ENCODE measurements at regions not wholly inside any gene's neighbourhood (a gene's known extent, or its start where the extent isn't known, plus 50 kb on each side); places are given as distances from the start of the nearest gene placed in this dataset.

DNA sequence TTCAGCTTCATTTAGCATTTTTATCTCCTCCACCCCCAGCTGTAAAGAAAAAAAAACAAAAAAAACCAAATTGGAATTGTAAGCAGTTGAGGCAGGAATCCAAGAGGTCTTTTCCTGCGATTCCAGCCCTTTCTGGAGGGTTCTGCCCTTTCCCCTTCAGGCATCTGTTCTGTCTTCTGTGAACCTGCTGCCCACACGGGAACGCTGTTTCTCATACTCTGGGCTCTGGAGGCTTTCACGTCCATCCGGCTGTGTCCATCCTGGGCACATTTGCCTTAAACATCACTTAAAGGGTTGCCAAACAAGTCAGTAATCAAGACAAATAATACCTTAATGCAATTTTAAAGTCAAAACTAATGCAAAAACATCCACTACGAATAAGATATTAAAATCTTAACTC is 302.8 kb upstream of the PITRM1 start:
- TF ChIP-seq GATA2 (IDR thresholded peaks at IDR 0.05; ENCODE audit: low read depth, low read length) (no peak), GATA3 (IDR thresholded peaks at IDR 0.05; ENCODE audit: low read depth, low read length) (no peak)

DNA sequence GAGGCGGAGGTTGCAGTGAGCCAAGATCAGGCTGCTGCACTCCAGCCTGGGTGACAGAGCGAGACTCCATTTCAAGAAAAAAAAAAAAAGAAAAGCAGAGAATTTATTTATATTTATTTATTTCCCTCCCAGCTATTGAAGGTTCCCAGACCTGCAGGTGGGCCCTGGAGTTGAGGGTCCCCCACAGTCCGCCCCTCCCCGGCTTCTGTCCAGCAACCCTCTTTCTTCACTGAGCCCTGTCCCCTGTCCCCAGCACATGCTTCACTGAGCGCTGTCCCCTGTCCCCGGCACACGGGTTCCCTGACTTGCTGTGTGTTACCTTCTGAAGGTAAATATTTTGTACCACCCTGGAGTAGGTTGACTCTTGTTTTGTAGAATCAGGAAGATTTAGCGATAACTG is 301.7 kb upstream of the PITRM1 start:
- TF ChIP-seq GATA3 (IDR thresholded peaks at IDR 0.05; ENCODE audit: low read depth, low read length) (no peak), GATA2 (IDR thresholded peaks at IDR 0.05; ENCODE audit: low read depth, low read length) (no peak)

DNA sequence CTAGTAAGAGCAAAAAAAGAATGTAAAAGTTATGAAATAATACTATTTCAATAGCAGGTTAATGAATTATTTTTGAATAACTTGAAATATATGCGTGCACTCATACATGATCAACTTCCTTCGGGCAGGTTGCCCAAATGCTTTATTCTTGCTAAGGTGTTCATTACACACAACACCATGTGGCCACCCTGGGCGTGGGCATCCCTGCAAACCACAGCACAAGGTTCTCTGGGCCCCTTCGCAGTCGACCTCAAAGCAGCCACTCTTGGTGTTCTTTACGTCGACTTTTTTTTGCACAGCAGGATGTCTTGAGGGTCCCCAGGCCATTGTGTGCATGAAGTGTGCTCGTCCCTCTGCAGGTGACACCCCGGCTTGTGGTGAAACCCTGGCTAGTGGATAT is 300.7 kb upstream of the PITRM1 start:
- TF ChIP-seq GATA3 (IDR thresholded peaks at IDR 0.05; ENCODE audit: low read depth, low read length) (no peak), GATA2 (IDR thresholded peaks at IDR 0.05; ENCODE audit: low read depth, low read length) (no peak)

DNA sequence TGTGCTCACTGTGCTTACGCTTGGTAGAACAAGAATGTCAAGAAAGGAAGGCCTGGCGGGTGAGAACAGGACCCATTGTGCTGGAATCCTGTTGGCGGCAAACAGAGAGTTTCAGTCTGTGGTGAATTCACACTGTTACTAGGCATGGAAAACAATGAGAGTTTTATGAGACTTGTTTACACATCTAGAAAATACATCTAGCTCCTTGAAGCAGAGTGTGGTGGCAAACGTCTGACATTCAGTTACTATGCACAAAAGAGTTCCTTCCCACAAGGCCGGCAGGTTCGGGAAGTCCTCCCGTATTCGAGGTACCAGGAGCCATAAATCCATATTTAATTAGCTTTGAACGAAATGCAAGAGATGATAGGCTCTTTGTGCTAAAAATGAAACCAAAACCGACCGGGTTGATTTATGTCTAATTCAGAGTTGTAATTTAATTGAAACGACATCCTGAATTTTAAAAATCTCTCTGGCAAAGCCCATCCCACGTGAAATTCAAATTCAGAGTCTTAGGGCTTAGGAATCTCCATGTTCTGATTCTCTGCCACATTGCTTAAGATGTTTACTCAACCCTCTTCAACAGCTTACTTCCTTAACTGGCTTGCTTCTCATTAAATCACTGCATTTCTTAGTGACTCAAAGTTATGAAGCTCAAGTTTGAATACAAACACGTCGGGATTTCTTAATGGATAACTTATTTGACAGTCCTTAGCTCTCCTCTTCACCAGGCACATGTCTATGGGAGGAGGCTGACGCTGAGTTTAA is 299.9 kb upstream of the PITRM1 start:
- no peak for TF ChIP-seq GATA3 (IDR thresholded peaks at IDR 0.05; ENCODE audit: low read depth, low read length)

DNA sequence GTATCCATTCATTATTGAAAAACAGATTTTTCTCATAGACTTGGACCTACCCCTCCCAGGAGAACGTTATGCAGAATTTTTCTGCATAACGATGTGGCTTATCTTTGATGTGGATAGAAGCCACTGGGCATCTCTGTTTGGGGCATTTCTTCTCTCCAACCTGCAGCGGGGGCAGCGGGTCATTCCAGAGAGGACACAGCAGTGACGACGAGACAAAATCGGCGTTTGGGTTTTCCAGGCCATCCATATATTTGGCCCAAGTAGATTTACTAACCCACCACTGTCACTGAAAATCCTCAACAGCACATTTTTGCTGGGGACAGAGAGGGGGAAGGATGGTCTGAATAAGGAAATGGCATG is 299.3 kb upstream of the PITRM1 start:
- TF ChIP-seq GATA2 (IDR thresholded peaks at IDR 0.05; ENCODE audit: low read depth, low read length) (no peak), GATA3 (IDR thresholded peaks at IDR 0.05; ENCODE audit: low read depth, low read length) (no peak)

DNA sequence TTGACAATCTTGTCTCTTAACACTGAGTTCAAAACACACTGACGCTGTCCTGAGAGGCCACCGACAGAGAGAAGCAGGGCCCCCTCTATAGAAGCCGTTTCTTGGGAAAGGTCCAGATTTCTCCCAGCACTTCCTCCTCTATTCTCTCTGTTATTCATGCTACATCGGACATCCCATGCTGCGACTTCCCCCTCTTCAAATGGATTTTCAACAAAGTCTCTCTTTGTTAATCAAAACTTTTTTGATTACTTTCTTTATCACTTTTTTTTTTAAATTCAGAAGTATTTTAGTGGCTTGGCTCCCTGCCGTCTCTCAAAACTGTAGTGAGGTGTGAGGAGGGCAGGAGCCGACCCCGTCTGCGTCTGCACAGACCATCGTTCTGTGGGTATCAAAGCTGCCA is 298.9 kb upstream of the PITRM1 start:
- no peak for TF ChIP-seq GATA3 (IDR thresholded peaks at IDR 0.05; ENCODE audit: low read depth, low read length)
- TF ChIP-seq GATA2 (IDR thresholded peaks at IDR 0.05; ENCODE audit: low read depth, low read length) = no peak

DNA sequence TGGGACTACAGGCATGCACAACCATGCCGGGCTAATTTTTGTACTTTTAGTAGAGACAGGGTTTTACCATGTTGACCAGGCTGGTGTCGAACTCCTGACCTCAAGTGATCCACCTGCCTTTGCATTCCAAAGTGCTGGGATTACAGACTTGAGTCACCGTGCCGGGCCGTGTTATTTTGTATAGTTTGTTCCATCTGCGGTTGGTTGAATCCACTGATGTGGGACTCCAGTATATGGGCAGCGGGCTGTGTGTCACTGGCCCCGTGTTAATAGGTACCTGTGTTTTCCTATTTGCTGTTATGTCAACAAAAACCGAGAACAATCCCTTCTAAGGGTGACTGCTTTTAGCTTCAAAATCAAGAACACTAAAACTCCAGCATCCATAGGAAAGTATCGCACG is 297.6 kb upstream of the PITRM1 start:
- no peak for TF ChIP-seq GATA2 (IDR thresholded peaks at IDR 0.05; ENCODE audit: low read depth, low read length)
- TF ChIP-seq GATA3 (IDR thresholded peaks at IDR 0.05; ENCODE audit: low read depth, low read length) = no peak

DNA sequence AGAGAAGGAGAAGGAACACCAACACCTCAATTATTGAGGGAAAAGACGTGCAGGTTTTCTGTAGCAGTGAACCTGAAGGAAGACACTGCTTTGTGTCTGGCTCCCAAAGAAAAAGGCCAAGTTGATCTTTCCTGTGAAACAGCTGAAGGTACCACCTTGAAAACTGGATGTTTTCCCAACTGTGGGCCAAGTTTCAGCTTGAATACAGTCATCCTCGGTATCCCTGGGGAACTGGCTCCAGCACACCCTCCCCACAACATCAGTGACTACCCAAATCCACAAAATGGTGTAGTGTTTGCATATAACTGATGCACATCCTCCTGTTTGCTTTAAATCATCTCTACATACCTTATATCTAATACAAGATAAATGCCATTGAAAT is 297.0 kb upstream of the PITRM1 start:
- TF ChIP-seq GATA3 (IDR thresholded peaks at IDR 0.05; ENCODE audit: low read depth, low read length) (no peak), GATA2 (IDR thresholded peaks at IDR 0.05; ENCODE audit: low read depth, low read length) (no peak)

DNA sequence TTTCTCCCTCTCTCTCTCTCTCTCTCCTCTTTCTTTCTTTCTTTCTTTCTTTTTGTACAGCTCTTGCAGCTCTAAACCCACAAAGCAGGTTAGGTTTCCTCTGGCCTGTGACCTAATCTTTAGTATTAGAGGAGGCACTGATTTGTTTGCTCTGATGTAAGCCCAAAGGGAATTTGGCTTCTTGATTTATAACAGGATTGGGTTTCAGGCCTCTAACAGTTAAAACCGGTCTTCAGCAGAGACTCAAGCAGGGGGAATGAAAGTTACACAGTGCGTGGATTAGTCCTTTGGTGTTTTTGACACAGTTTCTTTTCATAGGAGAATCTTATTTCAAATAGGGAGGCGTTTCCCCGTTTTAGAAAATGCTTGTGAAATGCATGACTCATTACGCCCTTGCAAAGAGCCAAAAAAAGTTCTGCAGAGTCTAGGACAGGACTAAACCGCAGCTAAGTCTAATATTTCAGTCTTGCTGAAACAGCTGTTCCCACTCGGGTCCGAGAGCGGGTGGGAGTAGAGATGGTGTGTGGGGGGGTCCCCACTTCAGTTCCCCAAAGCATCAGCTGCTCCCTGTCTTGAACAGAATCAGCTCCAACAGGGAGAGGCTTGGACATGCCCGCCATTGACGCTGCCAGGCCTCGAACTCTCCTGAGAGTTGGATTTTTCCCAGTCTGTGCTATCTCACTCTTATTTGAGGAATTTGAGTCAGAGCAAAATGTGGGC is 296.5 kb upstream of the PITRM1 start:
- no peak for TF ChIP-seq GATA2 (IDR thresholded peaks at IDR 0.05; ENCODE audit: low read depth, low read length)
- no peak for TF ChIP-seq GATA3 (IDR thresholded peaks at IDR 0.05; ENCODE audit: low read depth, low read length)

DNA sequence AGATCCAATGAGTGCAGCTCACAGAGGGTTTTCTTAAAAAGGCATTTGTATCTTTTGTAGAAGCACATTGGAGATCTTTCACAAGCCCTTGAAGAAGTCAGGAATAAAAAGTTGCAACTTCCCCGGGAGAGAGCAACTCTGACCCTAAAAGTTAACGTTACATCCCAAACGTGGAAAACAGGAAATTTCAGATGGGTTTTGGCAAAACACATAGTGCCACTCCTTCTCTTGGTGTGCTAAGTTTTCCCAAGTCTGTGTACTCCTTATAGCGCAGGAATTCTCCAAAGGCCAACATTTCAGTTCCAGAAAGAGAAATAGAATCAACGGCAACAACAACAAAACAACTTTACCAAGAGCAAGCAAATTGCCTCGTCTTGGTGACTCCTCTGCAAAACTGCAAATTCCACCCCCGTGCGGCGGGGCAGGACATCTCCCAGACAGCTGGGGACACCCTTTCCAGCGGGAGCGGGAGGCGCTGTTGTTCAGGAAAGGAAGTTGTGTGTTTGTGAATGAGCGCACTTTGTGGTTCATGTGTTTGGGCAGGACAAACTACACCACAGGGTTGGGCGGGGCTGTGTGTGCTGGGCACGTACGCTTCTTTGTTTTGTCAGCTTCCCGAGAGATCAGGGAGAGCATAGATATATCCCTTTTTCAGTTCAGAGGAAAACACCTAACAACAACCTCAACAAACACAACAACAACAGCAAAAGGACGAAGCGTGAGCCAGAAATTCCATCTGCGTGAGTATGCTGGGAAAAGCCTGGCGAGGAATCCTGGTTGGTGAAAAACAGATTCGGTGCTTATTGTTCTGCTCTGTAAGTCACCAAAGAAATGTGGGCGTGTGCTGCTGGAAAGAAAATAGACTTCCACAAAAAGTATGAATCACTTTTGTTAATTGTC is 294.7 kb upstream of the PITRM1 start:
- TF ChIP-seq GATA2 (IDR thresholded peaks at IDR 0.05; ENCODE audit: low read depth, low read length) (no peak), GATA3 (IDR thresholded peaks at IDR 0.05; ENCODE audit: low read depth, low read length) (no peak)

DNA sequence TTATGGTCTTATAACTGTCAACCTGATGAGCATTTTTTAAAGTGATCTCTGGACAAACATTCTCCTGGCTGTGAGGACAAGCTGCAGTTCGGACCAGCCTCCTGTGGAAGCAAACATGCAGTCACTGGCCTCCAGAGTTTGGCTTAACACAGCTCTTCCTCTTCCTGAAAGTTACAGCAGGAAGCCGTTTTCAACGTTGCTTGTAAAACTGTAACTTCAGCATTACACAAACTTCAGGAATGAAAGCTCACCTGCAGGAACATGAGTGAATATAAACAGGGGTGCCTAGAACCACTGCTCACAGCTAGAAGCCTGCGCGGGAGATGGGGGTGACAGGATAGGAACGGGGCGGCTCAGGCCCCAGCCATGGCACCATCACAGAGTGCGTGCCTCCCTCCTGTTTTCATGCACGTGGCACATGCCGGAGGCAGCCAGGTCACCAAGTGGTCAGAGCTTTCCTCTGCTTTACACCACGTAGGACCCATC is 292.9 kb upstream of the PITRM1 start:
- no peak for TF ChIP-seq GATA2 (IDR thresholded peaks at IDR 0.05; ENCODE audit: low read depth, low read length)
- TF ChIP-seq GATA3 (IDR thresholded peaks at IDR 0.05; ENCODE audit: low read depth, low read length) = no peak

DNA sequence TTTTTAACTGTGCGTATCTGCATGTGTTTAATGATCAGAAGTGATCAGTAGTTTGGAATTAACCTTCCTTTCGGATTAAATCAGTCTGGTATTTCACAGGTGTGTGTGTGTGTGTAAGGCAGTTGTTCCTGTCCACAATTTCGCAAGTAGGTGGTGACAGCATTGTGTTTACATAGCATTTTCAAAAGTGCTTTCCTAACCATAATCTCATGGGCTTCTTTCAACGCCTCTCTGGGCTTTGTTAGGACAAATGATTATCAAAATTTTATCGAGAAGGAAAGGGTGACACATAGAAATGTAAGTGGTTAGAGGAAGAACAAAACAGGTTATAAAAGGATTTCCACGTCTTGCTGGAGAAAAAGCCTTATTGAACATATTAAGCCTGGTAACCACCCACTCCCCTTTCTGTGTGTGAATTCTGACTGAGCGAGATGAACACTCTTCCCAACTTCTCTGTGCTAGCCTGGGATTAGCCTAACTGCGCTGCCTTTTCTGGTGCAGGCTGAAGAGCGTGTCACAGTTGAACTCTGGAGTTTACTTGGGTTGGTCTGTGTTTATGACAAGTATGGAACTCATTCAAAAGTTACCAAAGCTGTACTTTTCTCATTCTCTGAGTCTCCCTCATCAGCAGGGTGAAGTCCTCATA is 292.3 kb upstream of the PITRM1 start:
- TF ChIP-seq GATA2 (IDR thresholded peaks at IDR 0.05; ENCODE audit: low read depth, low read length) (no peak), GATA3 (IDR thresholded peaks at IDR 0.05; ENCODE audit: low read depth, low read length) (no peak)

DNA sequence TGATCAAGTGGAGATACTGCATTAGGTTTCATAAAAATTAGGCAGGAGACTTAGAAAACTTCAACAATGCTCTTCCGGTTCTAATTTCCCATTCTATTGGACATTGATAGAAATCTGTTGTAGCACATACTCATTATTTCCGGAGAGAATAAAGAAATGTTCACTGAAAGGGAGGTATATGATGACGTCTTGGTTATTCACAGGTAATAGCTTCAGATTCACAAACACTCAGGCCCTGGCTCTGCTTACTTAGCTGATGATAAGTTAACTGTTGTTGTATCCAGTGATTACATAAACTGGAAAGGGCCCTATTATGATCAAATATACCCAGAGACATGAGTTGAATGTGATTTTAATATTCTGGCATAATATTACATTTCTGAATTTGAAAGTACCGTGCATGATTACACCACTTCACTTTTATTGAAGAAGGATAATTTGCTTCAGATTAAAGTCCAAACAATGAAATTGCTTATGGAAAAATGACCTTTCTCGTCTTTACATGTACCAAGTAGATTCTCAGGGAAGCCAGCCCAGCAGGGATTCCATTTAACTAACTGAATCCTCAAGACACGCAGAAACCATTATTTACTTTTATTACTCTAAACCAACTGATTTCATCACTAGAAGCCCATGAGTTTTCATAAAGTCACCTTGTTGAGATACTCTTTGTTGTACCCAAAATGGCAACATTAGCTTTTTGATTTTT is 288.0 kb upstream of the PITRM1 start:
- TF ChIP-seq GATA2 (IDR thresholded peaks at IDR 0.05; ENCODE audit: low read depth, low read length) (no peak), GATA3 (IDR thresholded peaks at IDR 0.05; ENCODE audit: low read depth, low read length) (no peak)

Measured in SH-SY5Y (cell line).